ENCODE measurements at regions not wholly inside any gene's neighbourhood (a gene's known extent, or its start where the extent isn't known, plus 50 kb on each side); places are given as distances from the start of the nearest gene placed in this dataset.

DNA sequence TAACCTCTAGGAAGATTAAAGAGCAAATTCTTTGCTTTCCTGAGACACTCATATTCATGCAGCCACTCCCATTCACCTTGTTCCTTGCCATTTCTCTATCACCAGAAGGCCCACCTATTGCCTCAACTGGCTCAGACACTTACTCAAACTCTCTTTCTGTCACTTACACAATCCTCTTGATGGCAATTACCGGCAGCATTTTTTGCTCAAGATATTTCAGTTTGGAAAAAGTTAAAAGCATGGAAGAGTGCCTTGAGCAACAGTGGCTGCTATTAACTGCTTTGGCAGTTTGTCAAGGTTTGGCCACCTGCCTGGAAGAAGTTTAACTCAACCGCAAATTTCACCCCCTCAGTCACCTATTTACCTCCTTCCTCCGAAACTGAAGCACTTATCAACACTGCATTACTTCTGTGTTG is 1104.0 kb upstream of the PIK3C3 start (continued):
- TF ChIP-seq CREB1 (CRISPR knock-in tag; IDR thresholded peaks at IDR 0.05; ENCODE audit: low read depth) (no peak), STAT1 (IDR thresholded peaks at IDR 0.05; ENCODE audit: unreplicated experiment) (no peak), NANOG (IDR thresholded peaks at IDR 0.05; ENCODE audit: borderline replicate concordance) (no peak), JUNB (IDR thresholded peaks at IDR 0.05; ENCODE audit: unreplicated experiment) (no peak), POLR2AphosphoS5 (IDR thresholded peaks at IDR 0.05; ENCODE audit: low read depth) (no peak), ZNF331 (CRISPR knock-in tag; IDR thresholded peaks at IDR 0.05; ENCODE audit: low read depth) (no peak), EZH2 (IDR thresholded peaks at IDR 0.05; ENCODE audit: low read depth, unreplicated experiment) (no peak)
- TF ChIP-seq, protein P1, sequence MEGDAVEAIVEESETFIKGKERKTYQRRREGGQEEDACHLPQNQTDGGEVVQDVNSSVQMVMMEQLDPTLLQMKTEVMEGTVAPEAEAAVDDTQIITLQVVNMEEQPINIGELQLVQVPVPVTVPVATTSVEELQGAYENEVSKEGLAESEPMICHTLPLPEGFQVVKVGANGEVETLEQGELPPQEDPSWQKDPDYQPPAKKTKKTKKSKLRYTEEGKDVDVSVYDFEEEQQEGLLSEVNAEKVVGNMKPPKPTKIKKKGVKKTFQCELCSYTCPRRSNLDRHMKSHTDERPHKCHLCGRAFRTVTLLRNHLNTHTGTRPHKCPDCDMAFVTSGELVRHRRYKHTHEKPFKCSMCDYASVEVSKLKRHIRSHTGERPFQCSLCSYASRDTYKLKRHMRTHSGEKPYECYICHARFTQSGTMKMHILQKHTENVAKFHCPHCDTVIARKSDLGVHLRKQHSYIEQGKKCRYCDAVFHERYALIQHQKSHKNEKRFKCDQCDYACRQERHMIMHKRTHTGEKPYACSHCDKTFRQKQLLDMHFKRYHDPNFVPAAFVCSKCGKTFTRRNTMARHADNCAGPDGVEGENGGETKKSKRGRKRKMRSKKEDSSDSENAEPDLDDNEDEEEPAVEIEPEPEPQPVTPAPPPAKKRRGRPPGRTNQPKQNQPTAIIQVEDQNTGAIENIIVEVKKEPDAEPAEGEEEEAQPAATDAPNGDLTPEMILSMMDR (conservative IDR thresholded peaks at IDR 0.05; ENCODE audit: low read depth in 2 of 2) = no peak
- TF ChIP-seq, protein P2, sequence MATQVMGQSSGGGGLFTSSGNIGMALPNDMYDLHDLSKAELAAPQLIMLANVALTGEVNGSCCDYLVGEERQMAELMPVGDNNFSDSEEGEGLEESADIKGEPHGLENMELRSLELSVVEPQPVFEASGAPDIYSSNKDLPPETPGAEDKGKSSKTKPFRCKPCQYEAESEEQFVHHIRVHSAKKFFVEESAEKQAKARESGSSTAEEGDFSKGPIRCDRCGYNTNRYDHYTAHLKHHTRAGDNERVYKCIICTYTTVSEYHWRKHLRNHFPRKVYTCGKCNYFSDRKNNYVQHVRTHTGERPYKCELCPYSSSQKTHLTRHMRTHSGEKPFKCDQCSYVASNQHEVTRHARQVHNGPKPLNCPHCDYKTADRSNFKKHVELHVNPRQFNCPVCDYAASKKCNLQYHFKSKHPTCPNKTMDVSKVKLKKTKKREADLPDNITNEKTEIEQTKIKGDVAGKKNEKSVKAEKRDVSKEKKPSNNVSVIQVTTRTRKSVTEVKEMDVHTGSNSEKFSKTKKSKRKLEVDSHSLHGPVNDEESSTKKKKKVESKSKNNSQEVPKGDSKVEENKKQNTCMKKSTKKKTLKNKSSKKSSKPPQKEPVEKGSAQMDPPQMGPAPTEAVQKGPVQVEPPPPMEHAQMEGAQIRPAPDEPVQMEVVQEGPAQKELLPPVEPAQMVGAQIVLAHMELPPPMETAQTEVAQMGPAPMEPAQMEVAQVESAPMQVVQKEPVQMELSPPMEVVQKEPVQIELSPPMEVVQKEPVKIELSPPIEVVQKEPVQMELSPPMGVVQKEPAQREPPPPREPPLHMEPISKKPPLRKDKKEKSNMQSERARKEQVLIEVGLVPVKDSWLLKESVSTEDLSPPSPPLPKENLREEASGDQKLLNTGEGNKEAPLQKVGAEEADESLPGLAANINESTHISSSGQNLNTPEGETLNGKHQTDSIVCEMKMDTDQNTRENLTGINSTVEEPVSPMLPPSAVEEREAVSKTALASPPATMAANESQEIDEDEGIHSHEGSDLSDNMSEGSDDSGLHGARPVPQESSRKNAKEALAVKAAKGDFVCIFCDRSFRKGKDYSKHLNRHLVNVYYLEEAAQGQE (IDR thresholded peaks at IDR 0.05; ENCODE audit: unreplicated experiment) = no peak

DNA sequence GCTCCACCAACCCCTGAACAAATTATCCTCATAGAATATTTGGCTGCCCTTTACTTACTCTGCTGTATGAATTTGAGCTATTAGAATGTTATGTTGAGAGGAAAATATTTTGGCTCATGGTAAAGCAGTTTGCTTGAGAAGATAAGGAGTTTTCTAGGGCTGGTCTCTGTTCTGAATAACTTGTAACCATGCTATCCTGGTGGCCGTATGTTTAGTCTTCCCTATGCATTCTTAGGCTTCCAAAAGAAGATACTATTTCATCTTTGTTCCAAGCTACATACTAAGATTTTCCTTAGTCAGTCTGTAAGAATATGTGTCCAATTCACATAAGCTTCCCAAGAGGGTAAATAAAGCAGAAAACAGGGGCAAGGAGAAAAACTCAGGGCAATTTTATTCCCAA is 1105.1 kb upstream of the PIK3C3 start:
- H3K36me3 Mint-ChIP-seq (ENCODE audit: low read depth) = no peaks in the 10 kb centered on the region
- peaks cover 2% of the 10 kb centered on the region for H3K27me3 Mint-ChIP-seq (ENCODE audit: insufficient read depth, low read depth, poor library complexity)
- no peaks in the 10 kb centered on the region for H3K27me3 ChIP-seq (ENCODE audit: insufficient read depth)
- TF ChIP-seq, protein P3, sequence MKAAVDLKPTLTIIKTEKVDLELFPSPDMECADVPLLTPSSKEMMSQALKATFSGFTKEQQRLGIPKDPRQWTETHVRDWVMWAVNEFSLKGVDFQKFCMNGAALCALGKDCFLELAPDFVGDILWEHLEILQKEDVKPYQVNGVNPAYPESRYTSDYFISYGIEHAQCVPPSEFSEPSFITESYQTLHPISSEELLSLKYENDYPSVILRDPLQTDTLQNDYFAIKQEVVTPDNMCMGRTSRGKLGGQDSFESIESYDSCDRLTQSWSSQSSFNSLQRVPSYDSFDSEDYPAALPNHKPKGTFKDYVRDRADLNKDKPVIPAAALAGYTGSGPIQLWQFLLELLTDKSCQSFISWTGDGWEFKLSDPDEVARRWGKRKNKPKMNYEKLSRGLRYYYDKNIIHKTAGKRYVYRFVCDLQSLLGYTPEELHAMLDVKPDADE (IDR thresholded peaks at IDR 0.05) = no peak
- TF ChIP-seq JUNB (IDR thresholded peaks at IDR 0.05; ENCODE audit: unreplicated experiment) (no peak), STAT1 (IDR thresholded peaks at IDR 0.05; ENCODE audit: unreplicated experiment) (no peak), EZH2 (IDR thresholded peaks at IDR 0.05; ENCODE audit: low read depth, unreplicated experiment) (no peak), CREB1 (CRISPR knock-in tag; IDR thresholded peaks at IDR 0.05; ENCODE audit: low read depth) (no peak), POLR2AphosphoS5 (IDR thresholded peaks at IDR 0.05; ENCODE audit: low read depth) (no peak)
- TF ChIP-seq, protein P1 (conservative IDR thresholded peaks at IDR 0.05; ENCODE audit: low read depth in 2 of 2) = no peak
- no peak overlapping the region for H2AFZ ChIP-seq
- no peak overlapping the region for H3K4me3 Mint-ChIP-seq
- no peak overlapping the region for H3K27ac ChIP-seq (ENCODE audit: low read depth)
- H3K79me2 ChIP-seq (replicated peaks; ENCODE audit: insufficient read depth) = no peaks in the 10 kb centered on the region
- no peak overlapping the region for H3K4me3 ChIP-seq
- no peak overlapping the region for H3K27ac Mint-ChIP-seq
- no peaks in the 10 kb centered on the region; the same call in 2 of the 3 replicates for H3K9me3 Mint-ChIP-seq
- peaks cover 9% of the 10 kb centered on the region; the same call in 1 of the 2 replicates for H3K4me1 ChIP-seq (ENCODE audit: insufficient read depth)
- peaks cover 5% of the 10 kb centered on the region; the same call in 1 of the 2 replicates for H3K9me2 ChIP-seq (ENCODE audit: insufficient read depth)
- ATAC-seq (no peak), DNase-seq (ENCODE audit: low spot score) (no peak)
- no peaks in the 10 kb centered on the region for H4K20me1 ChIP-seq (replicated peaks; ENCODE audit: insufficient read depth)
- H3K4me2 ChIP-seq = no peak overlapping the region
- peaks cover 18% of the 10 kb centered on the region for H3K4me1 Mint-ChIP-seq
- H3F3A ChIP-seq (replicated peaks; ENCODE audit: low read depth) = no peaks in the 10 kb centered on the region
- no peaks in the 10 kb centered on the region for H3K36me3 ChIP-seq (ENCODE audit: insufficient read depth)

Measured in GM23338 (cell line).